ENCODE measurements at regions not wholly inside any gene's neighbourhood (a gene's known extent, or its start where the extent isn't known, plus 50 kb on each side); places are given as distances from the start of the nearest gene placed in this dataset.

GRCh38 chrX:36577006-36577405 lies 431.2 kb upstream of the FAM47C start:
- TF ChIP-seq GATA3 (IDR thresholded peaks at IDR 0.05; ENCODE audit: low read depth, low read length) (no peak), GATA2 (IDR thresholded peaks at IDR 0.05; ENCODE audit: low read depth, low read length) (no peak)

GRCh38 chrX:36581030-36581429 lies 427.1 kb upstream of the FAM47C start:
- no peak for TF ChIP-seq GATA2 (IDR thresholded peaks at IDR 0.05; ENCODE audit: low read depth, low read length)
- TF ChIP-seq GATA3 (IDR thresholded peaks at IDR 0.05; ENCODE audit: low read depth, low read length): no peak

- TF ChIP-seq GATA2 (IDR thresholded peaks at IDR 0.05; ENCODE audit: low read depth, low read length): no peak
- TF ChIP-seq GATA3 (IDR thresholded peaks at IDR 0.05; ENCODE audit: low read depth, low read length): no peak
These were observed 424.5 kb upstream of the FAM47C start for GRCh38 chrX:36583674-36584073.

- TF ChIP-seq GATA3 (IDR thresholded peaks at IDR 0.05; ENCODE audit: low read depth, low read length): no peak
- TF ChIP-seq GATA2 (IDR thresholded peaks at IDR 0.05; ENCODE audit: low read depth, low read length): no peak
These were observed 398.3 kb upstream of the FAM47C start for GRCh38 chrX:36609616-36610585.

GRCh38 chrX:36626898-36627297 lies 381.3 kb upstream of the FAM47C start:
- TF ChIP-seq GATA2 (IDR thresholded peaks at IDR 0.05; ENCODE audit: low read depth, low read length) (no peak), GATA3 (IDR thresholded peaks at IDR 0.05; ENCODE audit: low read depth, low read length) (no peak)

- TF ChIP-seq GATA2 (IDR thresholded peaks at IDR 0.05; ENCODE audit: low read depth, low read length): no peak
- TF ChIP-seq GATA3 (IDR thresholded peaks at IDR 0.05; ENCODE audit: low read depth, low read length): no peak
These were observed 367.9 kb upstream of the FAM47C start for GRCh38 chrX:36640232-36640631.

- no peak for TF ChIP-seq GATA3 (IDR thresholded peaks at IDR 0.05; ENCODE audit: low read depth, low read length)
- TF ChIP-seq GATA2 (IDR thresholded peaks at IDR 0.05; ENCODE audit: low read depth, low read length): no peak
These were observed 366.1 kb upstream of the FAM47C start for GRCh38 chrX:36642052-36642451.

- no peak for TF ChIP-seq GATA3 (IDR thresholded peaks at IDR 0.05; ENCODE audit: low read depth, low read length)
- TF ChIP-seq GATA2 (IDR thresholded peaks at IDR 0.05; ENCODE audit: low read depth, low read length): no peak
These were observed 357.5 kb upstream of the FAM47C start for GRCh38 chrX:36650622-36651021.

GRCh38 chrX:36683507-36683906 lies 324.7 kb upstream of the FAM47C start:
- TF ChIP-seq GATA3 (IDR thresholded peaks at IDR 0.05; ENCODE audit: low read depth, low read length): no peak
- TF ChIP-seq GATA2 (IDR thresholded peaks at IDR 0.05; ENCODE audit: low read depth, low read length): no peak

- no peak for TF ChIP-seq GATA2 (IDR thresholded peaks at IDR 0.05; ENCODE audit: low read depth, low read length)
These were observed 324.1 kb upstream of the FAM47C start for GRCh38 chrX:36684053-36684452.

GRCh38 chrX:36721990-36722389 lies 286.2 kb upstream of the FAM47C start:
- TF ChIP-seq GATA3 (IDR thresholded peaks at IDR 0.05; ENCODE audit: low read depth, low read length) (no peak), GATA2 (IDR thresholded peaks at IDR 0.05; ENCODE audit: low read depth, low read length) (no peak)

GRCh38 chrX:36753602-36754001 lies 254.6 kb upstream of the FAM47C start:
- no peak for TF ChIP-seq GATA2 (IDR thresholded peaks at IDR 0.05; ENCODE audit: low read depth, low read length)
- TF ChIP-seq GATA3 (IDR thresholded peaks at IDR 0.05; ENCODE audit: low read depth, low read length): no peak

GRCh38 chrX:36787752-36788151 lies 220.4 kb upstream of the FAM47C start:
- TF ChIP-seq GATA2 (IDR thresholded peaks at IDR 0.05; ENCODE audit: low read depth, low read length): no peak
- TF ChIP-seq GATA3 (IDR thresholded peaks at IDR 0.05; ENCODE audit: low read depth, low read length): no peak

GRCh38 chrX:36803151-36803550 lies 205.0 kb upstream of the FAM47C start:
- TF ChIP-seq GATA2 (IDR thresholded peaks at IDR 0.05; ENCODE audit: low read depth, low read length) (no peak), GATA3 (IDR thresholded peaks at IDR 0.05; ENCODE audit: low read depth, low read length) (no peak)

GRCh38 chrX:36804066-36804465 lies 204.1 kb upstream of the FAM47C start:
- TF ChIP-seq GATA2 (IDR thresholded peaks at IDR 0.05; ENCODE audit: low read depth, low read length): no peak
- TF ChIP-seq GATA3 (IDR thresholded peaks at IDR 0.05; ENCODE audit: low read depth, low read length): no peak

All from SH-SY5Y (cell line).